Prostate gland (tissue), 2 donors: ENCODE measurements at regions not wholly inside any gene's neighbourhood (a gene's known extent, or its start where the extent isn't known, plus 50 kb on each side); places are given as distances from the start of the nearest gene placed in this dataset.
"Not testable (repeated sequence)": the region's sequence is repeated elsewhere in the genome, so short reads cannot be mapped to it uniquely, and the experiment has no call there.

Experiments used
- DNase-seq: peaks from one replicate; pipeline ENCODE4 v3.0.0-alpha.2; 2019; ENCODE audit warnings: low spot score
- H3K27ac ChIP-seq, 2 donors: fragments of 200-600 bp; sonication (generic); 2 replicates each; pipeline ENCODE4 v1.5.1; 2017 to 2019
- H3K27me3 ChIP-seq: fragments of 200-600 bp; sonication (generic); replicated peaks from 2 replicates; pipeline ENCODE4 v1.5.1; 2019; ENCODE audit not compliant: insufficient read depth
- H3K36me3 ChIP-seq, 2 donors: fragments of 200-600 bp; sonication (generic); 1 replicate in 1 of 2; 2 replicates in 1 of 2; pipeline versions ENCODE4 v1.5.1 to v1.8.1; 2017 to 2019
- H3K4me1 ChIP-seq: fragments of 200-600 bp; sonication (generic); replicated peaks from 2 replicates; pipeline ENCODE4 v1.5.1; 2019
- H3K4me3 ChIP-seq, 2 donors: fragments of 200-600 bp; sonication (generic); 2 replicates each; pipeline ENCODE4 v1.5.1; 2017 to 2019
- H3K9me3 ChIP-seq: fragments of 200-600 bp; sonication (generic); 2 replicates; pipeline ENCODE4 v1.5.1; 2017
- CTCF ChIP-seq, 4 experiments: fragments of 200-600 bp in 2 of 4; fragments of 450-650 bp in 2 of 4; sonication (generic) in 2 of 4; IDR thresholded peaks; 1 replicate in 3 of 4; 2 replicates in 1 of 4; pipeline ENCODE4 v1.5.1; 2016 to 2019; ENCODE audit warnings: antibody characterized with exemption in 4 of 4, mild to moderate bottlenecking in 2 of 4, moderate library complexity in 2 of 4
- POLR2A ChIP-seq: fragments of 450-650 bp; IDR thresholded peaks from one replicate; pipeline ENCODE4 v1.6.1; 2016; ENCODE audit warnings: antibody characterized with exemption, mild to moderate bottlenecking
- POLR2AphosphoS5 ChIP-seq: sonication (generic); formaldehyde crosslinking; IDR thresholded peaks from one replicate; pipeline ENCODE4 v1.6.1; 2017; ENCODE audit warnings: antibody characterized with exemption
- WGBS: methylation state at CpG from one replicate; pipeline ENCODE4 v1.1.5; 2018; 5-methylcytosine and 5-hydroxymethylcytosine counted together
- intact Hi-C: fragments of 100-400 bp; cut with DNase I; formaldehyde crosslinking; loops from one replicate; pipeline ENCODE4 v1.14.2; 2022

GRCh38 chr2:55779459-55780421 is 86.1 kb upstream of the PNPT1 start:
- Histone ChIP-seq H3K4me1 (no peaks in the 10 kb centered on the region), H3K9me3 (no peaks in the 10 kb centered on the region), H3K4me3 (no peak overlapping the region), H3K36me3 (no peaks in the 10 kb centered on the region), H3K27me3 (no peaks in the 10 kb centered on the region), H3K27ac (peak overlapping the region in 1 of 2 donors; percentile 24)
- peak; percentile 13 for DNase-seq
- intact Hi-C loops, result no loop called here
- TF ChIP-seq POLR2A, result no peak
- TF ChIP-seq CTCF (IDR thresholded peaks at IDR 0.05), result no peak
- no peak for TF ChIP-seq POLR2AphosphoS5
- 43% methylated on average over 7 of the region's 7 CpGs for WGBS

- no peak for TF ChIP-seq POLR2A
- no peak for TF ChIP-seq CTCF (IDR thresholded peaks at IDR 0.05)
- no peak for TF ChIP-seq POLR2AphosphoS5
- Histone ChIP-seq H3K4me1 (no peaks in the 10 kb centered on the region), H3K27me3 (no peaks in the 10 kb centered on the region), H3K27ac (no peak overlapping the region), H3K4me3 (no peak overlapping the region), H3K36me3 (no peaks in the 10 kb centered on the region), H3K9me3 (no peaks in the 10 kb centered on the region)
- DNase-seq, result no peak
- WGBS, result 96% methylated on average over 3 of the region's 3 CpGs
- intact Hi-C loops, result no loop called here
These were observed 83.3 kb upstream of the PNPT1 start for GRCh38 chr2:55776966-55777365.

GRCh38 chr2:55776479-55776878 is 82.8 kb upstream of the PNPT1 start:
- H3K9me3 ChIP-seq, result no peaks in the 10 kb centered on the region
- WGBS, result 96% methylated on average over 2 of the region's 2 CpGs
- H3K4me1 ChIP-seq, result no peaks in the 10 kb centered on the region
- intact Hi-C loops, result no loop called here
- H3K27me3 ChIP-seq, result no peaks in the 10 kb centered on the region
- no peak overlapping the region for H3K4me3 ChIP-seq
- no peak for TF ChIP-seq POLR2AphosphoS5
- no peak for TF ChIP-seq POLR2A
- TF ChIP-seq CTCF (IDR thresholded peaks at IDR 0.05), result no peak
- no peak for DNase-seq
- no peaks in the 10 kb centered on the region for H3K36me3 ChIP-seq
- no peak overlapping the region for H3K27ac ChIP-seq

GRCh38 chr2:55775828-55776227 is 82.2 kb upstream of the PNPT1 start:
- intact Hi-C loops, result no loop called here
- no peak for DNase-seq
- no peaks in the 10 kb centered on the region for H3K4me1 ChIP-seq
- 60% methylated on average over 4 of the region's 4 CpGs for WGBS
- TF ChIP-seq POLR2A (no peak), POLR2AphosphoS5 (no peak), CTCF (IDR thresholded peaks at IDR 0.05) (no peak)
- no peaks in the 10 kb centered on the region for H3K27me3 ChIP-seq
- no peak overlapping the region for H3K27ac ChIP-seq
- H3K36me3 ChIP-seq, result no peaks in the 10 kb centered on the region
- H3K9me3 ChIP-seq, result no peaks in the 10 kb centered on the region
- no peak overlapping the region for H3K4me3 ChIP-seq

- H3K36me3 ChIP-seq, H3K27ac ChIP-seq, intact Hi-C loops, H3K4me1 ChIP-seq, H3K4me3 ChIP-seq, DNase-seq, H3K9me3 ChIP-seq, H3K27me3 ChIP-seq: not testable (repeated sequence)
- WGBS, result no CpG with 5 or more reads among the region's 31 CpGs
These were observed 80.0 kb upstream of the PNPT1 start for GRCh38 chr2:55773651-55774050.
